GM23338 (cell line): ENCODE measurements at regions not wholly inside any gene's neighbourhood (a gene's known extent, or its start where the extent isn't known, plus 50 kb on each side); places are given as distances from the start of the nearest gene placed in this dataset.
"Not testable (repeated sequence)": the region's sequence is repeated elsewhere in the genome, so short reads cannot be mapped to it uniquely, and the experiment has no call there.

Source experiments
- ATAC-seq: fragments of 200-7000 bp; cut with Tn5 transposase; 3 replicates; pipeline ENCODE4 v1.9.1; 2020
- DNase-seq: peaks from one replicate; pipeline ENCODE4 v3.0.0-alpha.2; 2015; ENCODE audit warnings: low spot score
- H2AFZ ChIP-seq: fragments of 200-600 bp; sonication (generic); 2 replicates; pipeline ENCODE4 v1.8.0; 2016; ENCODE audit warnings: antibody characterized with exemption, mild to moderate bottlenecking, moderate library complexity
- H3F3A ChIP-seq: fragments of 200-600 bp; sonication (generic); replicated peaks from 2 replicates; pipeline ENCODE4 v1.8.0; 2017; ENCODE audit warnings: antibody characterized with exemption, mixed run types, low read depth
- H3K27ac ChIP-seq: fragments of 200-600 bp; sonication (generic); 2 replicates; pipeline ENCODE4 v1.6.1; 2016; ENCODE audit warnings: low read depth
- H3K27me3 ChIP-seq: fragments of 200-600 bp; sonication (generic); 2 replicates; pipeline ENCODE4 v1.8.0; 2016; ENCODE audit warnings: mild to moderate bottlenecking, mixed run types, moderate library complexity; ENCODE audit not compliant: insufficient read depth
- H3K36me3 ChIP-seq: fragments of 200-600 bp; sonication (generic); 2 replicates; pipeline ENCODE4 v1.8.0; 2016; ENCODE audit warnings: mild to moderate bottlenecking; ENCODE audit not compliant: insufficient read depth
- H3K4me1 ChIP-seq: fragments of 200-600 bp; sonication (generic); 2 replicates; pipeline ENCODE4 v1.8.0; 2016; ENCODE audit warnings: mild to moderate bottlenecking, moderate library complexity; ENCODE audit not compliant: insufficient read depth
- H3K4me2 ChIP-seq: fragments of 200-600 bp; sonication (generic); 2 replicates; pipeline ENCODE4 v1.7.1; 2017; ENCODE audit warnings: mixed run types
- H3K4me3 ChIP-seq: fragments of 200-600 bp; sonication (generic); 2 replicates; pipeline ENCODE4 v1.6.1; 2016; ENCODE audit warnings: mixed run types
- H3K79me2 ChIP-seq: fragments of 200-600 bp; sonication (generic); replicated peaks from 2 replicates; pipeline ENCODE4 v1.8.0; 2017; ENCODE audit warnings: mild to moderate bottlenecking; ENCODE audit not compliant: insufficient read depth
- H3K9me2 ChIP-seq: fragments of 200-600 bp; sonication (generic); 2 replicates; pipeline ENCODE4 v1.8.0; 2017; ENCODE audit not compliant: insufficient read depth
- H4K20me1 ChIP-seq: fragments of 200-600 bp; sonication (generic); replicated peaks from 2 replicates; pipeline ENCODE4 v1.8.0; 2017; ENCODE audit warnings: mild to moderate bottlenecking; ENCODE audit not compliant: insufficient read depth
- H3K27ac Mint-ChIP-seq: 2 replicates; pipeline ENCODE4 v1.8.0; 2020; ENCODE audit warnings: inconsistent platforms, mild to moderate bottlenecking, moderate library complexity, mixed read lengths
- H3K27me3 Mint-ChIP-seq: 3 replicates; pipeline ENCODE4 v1.8.0; 2022; ENCODE audit warnings: low read depth, mild to moderate bottlenecking, moderate library complexity, mixed read lengths, inconsistent platforms; ENCODE audit not compliant: insufficient read depth, poor library complexity
- H3K36me3 Mint-ChIP-seq: 3 replicates; pipeline ENCODE4 v1.8.0; 2021; ENCODE audit warnings: low read depth, mild to moderate bottlenecking, inconsistent platforms, moderate library complexity, mixed read lengths
- H3K4me1 Mint-ChIP-seq: 3 replicates; pipeline ENCODE4 v1.8.0; 2020; ENCODE audit warnings: mild to moderate bottlenecking, inconsistent platforms, mixed read lengths
- H3K4me3 Mint-ChIP-seq: 3 replicates; pipeline ENCODE4 v1.8.0; 2021; ENCODE audit warnings: moderate library complexity, mild to moderate bottlenecking, inconsistent platforms, mixed read lengths
- H3K9me3 Mint-ChIP-seq: 3 replicates; pipeline ENCODE4 v1.8.0; 2020; ENCODE audit warnings: moderate library complexity, mild to moderate bottlenecking, inconsistent platforms, mixed read lengths
- EZH2phosphoT487 ChIP-seq: fragments of 200-600 bp; sonication (generic); IDR thresholded peaks from one replicate; pipeline ENCODE4 v1.8.1; 2018; ENCODE audit warnings: antibody characterized with exemption; ENCODE audit not compliant: unreplicated experiment
- JUNB ChIP-seq: IDR thresholded peaks from one replicate; pipeline ENCODE4 v1.6.1; 2016; ENCODE audit warnings: antibody characterized with exemption; ENCODE audit not compliant: unreplicated experiment
- NANOG ChIP-seq: IDR thresholded peaks from 2 replicates; pipeline ENCODE4 v1.6.1; 2016; ENCODE audit warnings: antibody characterized with exemption, borderline replicate concordance
- REST ChIP-seq: IDR thresholded peaks from one replicate; pipeline ENCODE4 v1.6.1; 2018; ENCODE audit warnings: antibody characterized with exemption; ENCODE audit not compliant: unreplicated experiment
- ZNF114 ChIP-seq: fragments of 250-450 bp; sonication (Bioruptor Pico); IDR thresholded peaks from 2 replicates; pipeline ENCODE4 v1.5.0; 2020; ENCODE audit warnings: mild to moderate bottlenecking, moderate library complexity
- TF ChIP-seq, protein P1 (sequence below): IDR thresholded peaks from 2 replicates; pipeline ENCODE4 v1.6.1; 2016; ENCODE audit warnings: antibody characterized with exemption

- TF ChIP-seq, protein P1, sequence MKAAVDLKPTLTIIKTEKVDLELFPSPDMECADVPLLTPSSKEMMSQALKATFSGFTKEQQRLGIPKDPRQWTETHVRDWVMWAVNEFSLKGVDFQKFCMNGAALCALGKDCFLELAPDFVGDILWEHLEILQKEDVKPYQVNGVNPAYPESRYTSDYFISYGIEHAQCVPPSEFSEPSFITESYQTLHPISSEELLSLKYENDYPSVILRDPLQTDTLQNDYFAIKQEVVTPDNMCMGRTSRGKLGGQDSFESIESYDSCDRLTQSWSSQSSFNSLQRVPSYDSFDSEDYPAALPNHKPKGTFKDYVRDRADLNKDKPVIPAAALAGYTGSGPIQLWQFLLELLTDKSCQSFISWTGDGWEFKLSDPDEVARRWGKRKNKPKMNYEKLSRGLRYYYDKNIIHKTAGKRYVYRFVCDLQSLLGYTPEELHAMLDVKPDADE, result no peak
- TF ChIP-seq NANOG, result no peak
- no peak for TF ChIP-seq ZNF114
Measured at GRCh38 chr18:1848716-1849115, 722.6 kb downstream of the METTL4 start (continued).

DNA sequence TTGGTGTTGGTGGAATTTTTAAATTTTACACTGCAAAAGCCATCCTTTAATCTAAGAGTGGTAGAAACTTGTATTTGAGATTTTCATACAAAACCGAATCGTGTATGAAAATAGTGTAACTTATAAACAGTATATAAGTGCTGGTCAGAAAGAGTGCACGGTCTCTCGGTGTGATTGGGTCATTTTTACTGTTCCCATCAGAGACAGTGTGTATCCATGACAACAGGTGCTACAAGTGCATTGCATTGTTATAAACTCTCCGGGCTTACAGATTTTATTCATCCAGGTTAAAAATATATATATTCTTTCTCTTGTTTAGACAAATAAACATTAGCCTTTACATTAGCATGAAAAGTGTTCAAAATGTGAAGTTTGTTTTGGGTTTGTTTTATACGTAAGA lies 721.9 kb downstream of the METTL4 start:
- ATAC-seq (no peak), DNase-seq (no peak)
- no peaks in the 10 kb centered on the region for H4K20me1 ChIP-seq
- no peak overlapping the region for H3K4me3 Mint-ChIP-seq
- no peak overlapping the region for H2AFZ ChIP-seq
- no peak overlapping the region for H3K27ac Mint-ChIP-seq
- no peak overlapping the region for H3K27ac ChIP-seq
- no peak for TF ChIP-seq JUNB
- TF ChIP-seq EZH2phosphoT487, result no peak
- no peak for TF ChIP-seq ZNF114
- no peak for TF ChIP-seq NANOG
- TF ChIP-seq REST, result no peak
- TF ChIP-seq, protein P1, result no peak
- H3K4me1 ChIP-seq, result no peaks in the 10 kb centered on the region
- no peaks in the 10 kb centered on the region for H3F3A ChIP-seq
- no peaks in the 10 kb centered on the region for H3K36me3 ChIP-seq
- H3K79me2 ChIP-seq, result no peaks in the 10 kb centered on the region
- H3K9me3 Mint-ChIP-seq, result no peaks in the 10 kb centered on the region
- no peaks in the 10 kb centered on the region for H3K36me3 Mint-ChIP-seq
- no peaks in the 10 kb centered on the region for H3K27me3 Mint-ChIP-seq
- no peaks in the 10 kb centered on the region for H3K9me2 ChIP-seq
- H3K4me3 ChIP-seq, result no peak overlapping the region
- H3K27me3 ChIP-seq, result no peaks in the 10 kb centered on the region
- no peaks in the 10 kb centered on the region for H3K4me1 Mint-ChIP-seq
- H3K4me2 ChIP-seq, result no peak overlapping the region

GRCh38 chr18:1857281-1857680 lies 714.0 kb downstream of the METTL4 start:
- not testable (repeated sequence) for H3K27me3 ChIP-seq, H4K20me1 ChIP-seq, H3K4me2 ChIP-seq, DNase-seq, H3F3A ChIP-seq, H3K4me3 Mint-ChIP-seq, H3K9me2 ChIP-seq, H3K4me1 Mint-ChIP-seq, H3K4me3 ChIP-seq, H3K27ac ChIP-seq, H3K9me3 Mint-ChIP-seq, H3K36me3 ChIP-seq, ATAC-seq, H2AFZ ChIP-seq, H3K36me3 Mint-ChIP-seq, H3K79me2 ChIP-seq, H3K4me1 ChIP-seq, H3K27me3 Mint-ChIP-seq, H3K27ac Mint-ChIP-seq
